ENCODE measurements at regions not wholly inside any gene's neighbourhood (a gene's known extent, or its start where the extent isn't known, plus 50 kb on each side); places are given as distances from the start of the nearest gene placed in this dataset.

DNA sequence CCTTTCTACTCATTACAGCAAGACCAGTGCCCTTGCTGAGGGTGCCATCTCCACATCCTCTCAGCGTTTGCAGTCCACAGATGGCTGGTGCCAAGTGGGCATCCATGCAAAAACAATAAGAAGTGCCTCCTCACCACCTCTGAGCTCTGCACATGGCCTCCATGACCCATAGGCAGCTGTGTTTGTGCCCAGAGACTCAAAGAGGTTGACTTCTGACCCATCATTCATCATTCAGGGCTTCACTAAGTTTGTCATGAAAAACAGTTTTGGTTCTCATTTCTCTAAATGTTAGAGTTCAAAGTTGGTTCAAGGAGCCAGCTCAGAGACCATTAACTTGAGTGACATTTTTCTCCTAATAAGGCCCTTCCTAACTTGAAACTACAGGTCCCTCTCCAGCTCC, 512.6 kb upstream of the MAP3K7 start:
- H3K4me3 ChIP-seq (ENCODE audit: low read depth in 1 of 3, low read length in 3 of 3): no peak overlapping the region
- no peak overlapping the region for H3K9ac ChIP-seq (ENCODE audit: low read depth in 1 of 2, low read length in 2 of 2)
- H3K4me1 ChIP-seq (ENCODE audit: control insufficient read depth in 4 of 4, insufficient read depth in 4 of 4, low read length in 3 of 4): no peaks in the 10 kb centered on the region
- no peaks in the 10 kb centered on the region for H3K27me3 ChIP-seq (ENCODE audit: control insufficient read depth in 4 of 4, insufficient read depth in 4 of 4, low read length in 3 of 4)
- no peaks in the 10 kb centered on the region for H3K9me3 ChIP-seq (ENCODE audit: control insufficient read depth in 4 of 4, low read length in 3 of 4)
- no peaks in the 10 kb centered on the region for H3K36me3 ChIP-seq (ENCODE audit: control insufficient read depth in 4 of 4, insufficient read depth in 3 of 4, low read depth in 1 of 4, low read length in 3 of 4)
- 67% methylated on average over 1 of the region's 1 CpG for WGBS
- TF ChIP-seq, protein P1, sequence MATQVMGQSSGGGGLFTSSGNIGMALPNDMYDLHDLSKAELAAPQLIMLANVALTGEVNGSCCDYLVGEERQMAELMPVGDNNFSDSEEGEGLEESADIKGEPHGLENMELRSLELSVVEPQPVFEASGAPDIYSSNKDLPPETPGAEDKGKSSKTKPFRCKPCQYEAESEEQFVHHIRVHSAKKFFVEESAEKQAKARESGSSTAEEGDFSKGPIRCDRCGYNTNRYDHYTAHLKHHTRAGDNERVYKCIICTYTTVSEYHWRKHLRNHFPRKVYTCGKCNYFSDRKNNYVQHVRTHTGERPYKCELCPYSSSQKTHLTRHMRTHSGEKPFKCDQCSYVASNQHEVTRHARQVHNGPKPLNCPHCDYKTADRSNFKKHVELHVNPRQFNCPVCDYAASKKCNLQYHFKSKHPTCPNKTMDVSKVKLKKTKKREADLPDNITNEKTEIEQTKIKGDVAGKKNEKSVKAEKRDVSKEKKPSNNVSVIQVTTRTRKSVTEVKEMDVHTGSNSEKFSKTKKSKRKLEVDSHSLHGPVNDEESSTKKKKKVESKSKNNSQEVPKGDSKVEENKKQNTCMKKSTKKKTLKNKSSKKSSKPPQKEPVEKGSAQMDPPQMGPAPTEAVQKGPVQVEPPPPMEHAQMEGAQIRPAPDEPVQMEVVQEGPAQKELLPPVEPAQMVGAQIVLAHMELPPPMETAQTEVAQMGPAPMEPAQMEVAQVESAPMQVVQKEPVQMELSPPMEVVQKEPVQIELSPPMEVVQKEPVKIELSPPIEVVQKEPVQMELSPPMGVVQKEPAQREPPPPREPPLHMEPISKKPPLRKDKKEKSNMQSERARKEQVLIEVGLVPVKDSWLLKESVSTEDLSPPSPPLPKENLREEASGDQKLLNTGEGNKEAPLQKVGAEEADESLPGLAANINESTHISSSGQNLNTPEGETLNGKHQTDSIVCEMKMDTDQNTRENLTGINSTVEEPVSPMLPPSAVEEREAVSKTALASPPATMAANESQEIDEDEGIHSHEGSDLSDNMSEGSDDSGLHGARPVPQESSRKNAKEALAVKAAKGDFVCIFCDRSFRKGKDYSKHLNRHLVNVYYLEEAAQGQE (IDR thresholded peaks at IDR 0.05): no peak
- TF ChIP-seq MAX (IDR thresholded peaks at IDR 0.05): no peak
- TF ChIP-seq RXRA (IDR thresholded peaks at IDR 0.05): no peak
- no peak for TF ChIP-seq FOXA1 (IDR thresholded peaks at IDR 0.05)
- TF ChIP-seq, protein P2, sequence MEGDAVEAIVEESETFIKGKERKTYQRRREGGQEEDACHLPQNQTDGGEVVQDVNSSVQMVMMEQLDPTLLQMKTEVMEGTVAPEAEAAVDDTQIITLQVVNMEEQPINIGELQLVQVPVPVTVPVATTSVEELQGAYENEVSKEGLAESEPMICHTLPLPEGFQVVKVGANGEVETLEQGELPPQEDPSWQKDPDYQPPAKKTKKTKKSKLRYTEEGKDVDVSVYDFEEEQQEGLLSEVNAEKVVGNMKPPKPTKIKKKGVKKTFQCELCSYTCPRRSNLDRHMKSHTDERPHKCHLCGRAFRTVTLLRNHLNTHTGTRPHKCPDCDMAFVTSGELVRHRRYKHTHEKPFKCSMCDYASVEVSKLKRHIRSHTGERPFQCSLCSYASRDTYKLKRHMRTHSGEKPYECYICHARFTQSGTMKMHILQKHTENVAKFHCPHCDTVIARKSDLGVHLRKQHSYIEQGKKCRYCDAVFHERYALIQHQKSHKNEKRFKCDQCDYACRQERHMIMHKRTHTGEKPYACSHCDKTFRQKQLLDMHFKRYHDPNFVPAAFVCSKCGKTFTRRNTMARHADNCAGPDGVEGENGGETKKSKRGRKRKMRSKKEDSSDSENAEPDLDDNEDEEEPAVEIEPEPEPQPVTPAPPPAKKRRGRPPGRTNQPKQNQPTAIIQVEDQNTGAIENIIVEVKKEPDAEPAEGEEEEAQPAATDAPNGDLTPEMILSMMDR (IDR thresholded peaks at IDR 0.05; ENCODE audit: low read depth, low read length, missing input control): no peak
- TF ChIP-seq ATF3 (IDR thresholded peaks at IDR 0.05): no peak
- no peak for TF ChIP-seq NR2F2 (IDR thresholded peaks at IDR 0.05)
- no peak for TF ChIP-seq EGR1 (IDR thresholded peaks at IDR 0.05; ENCODE audit: low read depth in 2 of 2)
- no peak for TF ChIP-seq TAF1 (conservative IDR thresholded peaks at IDR 0.05)
- TF ChIP-seq GABPA (IDR thresholded peaks at IDR 0.05 in 1 of 2, conservative IDR thresholded peaks at IDR 0.05 in 1 of 2): no peak
- TF ChIP-seq RAD21 (IDR thresholded peaks at IDR 0.05): no peak
- no peak for TF ChIP-seq SP1 (IDR thresholded peaks at IDR 0.05)
- TF ChIP-seq HNF4G (IDR thresholded peaks at IDR 0.05): no peak
- no peak for TF ChIP-seq HNF4A (conservative IDR thresholded peaks at IDR 0.05)
- TF ChIP-seq ZBTB33 (IDR thresholded peaks at IDR 0.05): no peak
- TF ChIP-seq JUND (IDR thresholded peaks at IDR 0.05): no peak
- no peak for TF ChIP-seq YY1 (IDR thresholded peaks at IDR 0.05)
- no peak overlapping the region for H3K27ac ChIP-seq (ENCODE audit: low read depth in 1 of 2, low read length in 2 of 2)
- no peak for DNase-seq (ENCODE audit: low spot score)

DNA sequence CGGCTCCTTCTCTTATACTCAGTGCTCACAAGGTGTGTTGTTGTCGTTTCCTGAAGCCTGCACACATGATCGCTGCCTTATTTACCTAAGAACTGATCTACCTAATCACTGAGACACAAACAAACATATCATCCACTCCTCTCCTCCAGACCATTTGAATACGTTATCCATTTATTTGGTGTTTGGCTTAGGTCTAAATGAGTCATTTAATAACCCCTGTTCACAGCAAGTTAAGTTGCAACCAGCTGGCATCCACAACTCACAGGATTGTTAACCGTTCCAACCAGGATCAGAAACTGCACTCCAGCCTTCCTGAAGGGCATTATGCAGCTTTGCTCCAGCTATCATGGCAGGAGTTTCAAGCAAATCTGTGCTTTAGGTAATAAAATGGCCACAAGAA, 511.1 kb upstream of the MAP3K7 start:
- Histone ChIP-seq H3K4me1 (ENCODE audit: control insufficient read depth in 4 of 4, insufficient read depth in 4 of 4, low read length in 3 of 4) (no peaks in the 10 kb centered on the region), H3K4me3 (ENCODE audit: low read depth in 1 of 3, low read length in 3 of 3) (no peak overlapping the region), H3K36me3 (ENCODE audit: control insufficient read depth in 4 of 4, insufficient read depth in 3 of 4, low read depth in 1 of 4, low read length in 3 of 4) (no peaks in the 10 kb centered on the region), H3K27ac (ENCODE audit: low read depth in 1 of 2, low read length in 2 of 2) (no peak overlapping the region), H3K9me3 (ENCODE audit: control insufficient read depth in 4 of 4, low read length in 3 of 4) (no peaks in the 10 kb centered on the region), H3K9ac (ENCODE audit: low read depth in 1 of 2, low read length in 2 of 2) (no peak overlapping the region), H3K27me3 (ENCODE audit: control insufficient read depth in 4 of 4, insufficient read depth in 4 of 4, low read length in 3 of 4) (no peaks in the 10 kb centered on the region)
- DNase-seq (ENCODE audit: low spot score): no peak
- TF ChIP-seq ZBTB33 (IDR thresholded peaks at IDR 0.05) (no peak), SP1 (IDR thresholded peaks at IDR 0.05) (no peak), RAD21 (IDR thresholded peaks at IDR 0.05) (no peak), MAX (IDR thresholded peaks at IDR 0.05) (no peak), FOXA1 (IDR thresholded peaks at IDR 0.05) (no peak)
- TF ChIP-seq, protein P2 (IDR thresholded peaks at IDR 0.05; ENCODE audit: low read depth, low read length, missing input control): no peak
- 36% methylated on average over 5 of the region's 5 CpGs for WGBS

All from liver (tissue), 8 donors.